SU-DHL-6 (cell line): ENCODE measurements at regions not wholly inside any gene's neighbourhood (a gene's known extent, or its start where the extent isn't known, plus 50 kb on each side); places are given as distances from the start of the nearest gene placed in this dataset.

ENCODE experiments used
- H2AFZ ChIP-seq: fragments of 200-600 bp; sonication (generic); 2 replicates; pipeline ENCODE4 v1.6.1; 2014; ENCODE audit warnings: low read depth, mild to moderate bottlenecking, moderate library complexity, mixed read lengths, antibody characterized with exemption, low read length; ENCODE audit not compliant: severe bottlenecking
- H3F3A ChIP-seq: fragments of 200-600 bp; shearing (Covaris generic); 2 replicates; pipeline ENCODE4 v1.6.0; 2016; ENCODE audit warnings: antibody characterized with exemption, mild to moderate bottlenecking; ENCODE audit not compliant: insufficient read depth
- H3K27ac ChIP-seq: fragments of 200-600 bp; sonication (generic); 2 replicates; pipeline ENCODE4 v1.5.1; 2016; ENCODE audit warnings: low read depth, mild to moderate bottlenecking, low read length, moderate library complexity, mixed read lengths
- H3K27me3 ChIP-seq: fragments of 200-600 bp; sonication (generic), shearing (Covaris generic); 2 replicates; pipeline ENCODE4 v1.6.0; 2014; ENCODE audit warnings: mild to moderate bottlenecking, low read length
- H3K36me3 ChIP-seq: fragments of 200-600 bp; sonication (generic); 2 replicates; pipeline ENCODE4 v1.6.1; 2014; ENCODE audit warnings: mild to moderate bottlenecking, low read length, mixed read lengths
- H3K4me2 ChIP-seq: fragments of 300-600, 200-600 bp; shearing (Covaris generic), sonication (generic); 2 replicates; pipeline ENCODE4 v1.6.0; 2014; ENCODE audit warnings: low read length, low read depth, mild to moderate bottlenecking; ENCODE audit not compliant: poor library complexity, severe bottlenecking
- H3K4me3 ChIP-seq: fragments of 200-600 bp; sonication (generic); 2 replicates; pipeline ENCODE4 v1.5.1; 2014; ENCODE audit warnings: antibody characterized with exemption, low read length, mild to moderate bottlenecking, mixed read lengths; ENCODE audit not compliant: insufficient read depth, poor library complexity, severe bottlenecking
- H3K79me2 ChIP-seq: fragments of 200-600 bp; sonication (generic); 2 replicates; pipeline ENCODE4 v1.6.1; 2014; ENCODE audit warnings: mild to moderate bottlenecking, low read length, moderate library complexity; ENCODE audit not compliant: insufficient read depth
- H3K9ac ChIP-seq: fragments of 200-600 bp; sonication (generic); 2 replicates; pipeline ENCODE4 v1.7.0; 2014; ENCODE audit warnings: mild to moderate bottlenecking, low read length
- H3K9me2 ChIP-seq: fragments of 200-600 bp; sonication (generic); replicated peaks from 2 replicates; pipeline ENCODE4 v1.6.1; 2014; ENCODE audit warnings: low read length; ENCODE audit not compliant: insufficient read depth
- H3K9me3 ChIP-seq: fragments of 200-600 bp; sonication (generic); 2 replicates; pipeline ENCODE4 v1.6.1; 2014; ENCODE audit warnings: low read length, mixed read lengths; ENCODE audit not compliant: insufficient read depth
- H4K20me1 ChIP-seq: fragments of 200-600 bp; sonication (generic); 2 replicates; pipeline ENCODE4 v1.6.1; 2014; ENCODE audit warnings: low read depth, mild to moderate bottlenecking, antibody characterized with exemption, low read length, moderate library complexity, mixed read lengths
- CTCF ChIP-seq: fragments of 200-600 bp; sonication (generic); IDR thresholded peaks from one replicate; pipeline ENCODE4 v1.5.1; 2017; ENCODE audit warnings: antibody characterized with exemption, mild to moderate bottlenecking, low read length, moderate library complexity; ENCODE audit not compliant: insufficient read depth, poor library complexity, severe bottlenecking
- EZH2phosphoT487 ChIP-seq: fragments of 200-600 bp; sonication (generic), shearing (Covaris generic); conservative IDR thresholded peaks from 2 replicates; pipeline ENCODE4 v1.6.1; 2018; ENCODE audit warnings: mild to moderate bottlenecking, antibody characterized with exemption, low read length, moderate library complexity, mixed read lengths

- H3F3A ChIP-seq = no peaks in the 10 kb centered on the region
- H3K4me2 ChIP-seq = no peak overlapping the region
- H3K27me3 ChIP-seq = no peaks in the 10 kb centered on the region
- H4K20me1 ChIP-seq = no peaks in the 10 kb centered on the region
- no peak overlapping the region for H2AFZ ChIP-seq
- H3K4me3 ChIP-seq = no peak overlapping the region
- H3K79me2 ChIP-seq = no peaks in the 10 kb centered on the region
- H3K9me2 ChIP-seq = no peaks in the 10 kb centered on the region
- H3K27ac ChIP-seq = no peak overlapping the region
- H3K9me3 ChIP-seq = no peaks in the 10 kb centered on the region
- TF ChIP-seq EZH2phosphoT487 = no peak
- TF ChIP-seq CTCF = no peak
- H3K9ac ChIP-seq = no peak overlapping the region
- no peaks in the 10 kb centered on the region for H3K36me3 ChIP-seq
Observed at GRCh38 chr15:25971053-25971452, 107.9 kb upstream of the ATP10A start.

DNA sequence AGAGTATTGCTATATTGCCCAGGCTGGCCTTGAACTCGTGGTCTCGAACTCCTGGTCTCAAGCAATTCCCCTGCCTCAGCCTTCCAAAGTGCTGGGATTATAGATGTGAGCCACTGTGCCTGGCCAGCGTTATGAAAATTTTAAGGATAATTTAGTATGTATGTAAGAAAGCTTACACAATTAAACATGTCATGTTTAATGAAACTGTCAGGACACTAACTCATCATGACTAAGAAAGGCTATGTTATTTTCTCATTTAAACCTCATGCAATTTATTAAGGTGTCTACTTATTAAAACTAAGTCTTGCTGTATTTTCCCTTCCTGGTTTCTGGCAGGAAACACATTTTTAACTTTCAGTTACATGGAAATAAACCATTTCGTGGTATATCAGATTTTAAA, 106.8 kb upstream of the ATP10A start:
- Histone ChIP-seq H4K20me1 (no peaks in the 10 kb centered on the region), H3K27ac (no peak overlapping the region), H3K27me3 (no peaks in the 10 kb centered on the region), H2AFZ (no peak overlapping the region), H3K9me2 (no peaks in the 10 kb centered on the region), H3F3A (no peaks in the 10 kb centered on the region), H3K9me3 (no peaks in the 10 kb centered on the region), H3K79me2 (no peaks in the 10 kb centered on the region), H3K4me3 (no peak overlapping the region), H3K4me2 (no peak overlapping the region), H3K36me3 (no peaks in the 10 kb centered on the region), H3K9ac (no peak overlapping the region)
- TF ChIP-seq CTCF = no peak
- TF ChIP-seq EZH2phosphoT487 = no peak

- Histone ChIP-seq H3K9me2 (no peaks in the 10 kb centered on the region), H3K4me2 (no peak overlapping the region), H3F3A (no peaks in the 10 kb centered on the region), H3K9me3 (no peaks in the 10 kb centered on the region; the same call in 1 of the 2 replicates), H3K4me3 (no peak overlapping the region), H4K20me1 (no peaks in the 10 kb centered on the region), H3K9ac (no peak overlapping the region), H3K79me2 (no peaks in the 10 kb centered on the region), H2AFZ (no peak overlapping the region), H3K27me3 (no peaks in the 10 kb centered on the region), H3K27ac (no peak overlapping the region), H3K36me3 (no peaks in the 10 kb centered on the region)
- TF ChIP-seq CTCF (no peak), EZH2phosphoT487 (no peak)
Observed at GRCh38 chr15:25967116-25967515, 104.0 kb upstream of the ATP10A start.

- Histone ChIP-seq H3K9me3 (no peaks in the 10 kb centered on the region; the same call in 1 of the 2 replicates), H2AFZ (no peak overlapping the region), H3K27me3 (no peaks in the 10 kb centered on the region), H3K4me3 (no peak overlapping the region), H3F3A (no peaks in the 10 kb centered on the region), H3K9me2 (no peaks in the 10 kb centered on the region), H3K4me2 (no peak overlapping the region), H3K36me3 (no peaks in the 10 kb centered on the region), H3K27ac (no peak overlapping the region), H4K20me1 (no peaks in the 10 kb centered on the region), H3K79me2 (no peaks in the 10 kb centered on the region), H3K9ac (no peak overlapping the region)
- TF ChIP-seq EZH2phosphoT487 (no peak), CTCF (no peak)
Observed at GRCh38 chr15:25965326-25965725, 102.2 kb upstream of the ATP10A start.
